H1 (cell line): ENCODE measurements at regions not wholly inside any gene's neighbourhood (a gene's known extent, or its start where the extent isn't known, plus 50 kb on each side); places are given as distances from the start of the nearest gene placed in this dataset.

Experiments
- CTCF ChIA-PET: fragments of 300-600 bp; sonication (Branson Sonifier 250); formaldehyde crosslinking; loops from one replicate; lab custom pipeline; 2021; ENCODE audit not compliant: partially characterized antibody; lab: Charles Lee
- POLR2A ChIA-PET: fragments of 300-600 bp; sonication (Branson Sonifier 250); formaldehyde crosslinking; loops from one replicate; lab custom pipeline; 2021; ENCODE audit warnings: inconsistent platforms; ENCODE audit not compliant: partially characterized antibody; lab: Charles Lee
- DNase-seq, 2 experiments: peaks; one replicate each; pipeline versions ENCODE4 v3.0.0 to v3.0.0-alpha.2; 2010 to 2022; ENCODE audit warnings: low spot score in 2 of 2, low read depth in 1 of 2, mixed read lengths in 1 of 2
- FAIRE-seq: peaks from 2 replicates; lab custom pipeline; 2011; peaks lifted over from hg19 to GRCh38; lab: Jason Lieb, UNC
- H2AFZ ChIP-seq: 2 replicates; pipeline ENCODE4 v1.8.1; 2012; ENCODE audit warnings: low read length, inconsistent platforms
- H2AK5ac ChIP-seq: 2 replicates; pipeline ENCODE4 v1.6.1; 2013; ENCODE audit warnings: low read depth, low read length
- H2BK120ac ChIP-seq: replicated peaks from 2 replicates; pipeline ENCODE3; 2013; ENCODE audit warnings: low read depth, low read length, inconsistent platforms
- H2BK12ac ChIP-seq: 2 replicates; pipeline ENCODE4 v1.6.1; 2013; ENCODE audit warnings: low read depth, low read length
- H2BK15ac ChIP-seq: 2 replicates; pipeline ENCODE4 v1.6.1; 2013; ENCODE audit warnings: low read length
- H2BK20ac ChIP-seq: 2 replicates; pipeline ENCODE4 v1.6.1; 2013; ENCODE audit warnings: low read length
- H2BK5ac ChIP-seq: 2 replicates; pipeline ENCODE4 v1.6.1; 2013; ENCODE audit warnings: low read depth, low read length
- H3K14ac ChIP-seq: 2 replicates; pipeline ENCODE4 v1.6.1; 2013; ENCODE audit warnings: inconsistent platforms; ENCODE audit not compliant: insufficient read length
- H3K18ac ChIP-seq: 2 replicates; pipeline ENCODE4 v1.6.1; 2013; ENCODE audit warnings: low read length; ENCODE audit errors: extremely low read depth
- H3K23ac ChIP-seq: 2 replicates; pipeline ENCODE4 v1.6.1; 2013; ENCODE audit warnings: inconsistent platforms; ENCODE audit not compliant: insufficient read length
- H3K23me2 ChIP-seq: 2 replicates; pipeline ENCODE4 v1.6.1; 2013; ENCODE audit warnings: low read depth, low read length
- H3K27ac ChIP-seq: 2 replicates; pipeline ENCODE4 v1.6.1; 2011; ENCODE audit warnings: low read depth, low read length, inconsistent platforms
- H3K27me3 ChIP-seq, 4 experiments: replicated peaks in 1 of 4; 1 replicate in 1 of 4; 2 replicates in 3 of 4; pipeline versions ENCODE4 v1.6.1 to v1.8.1; 2011 to 2013; ENCODE audit warnings: low read length in 3 of 4, mild to moderate bottlenecking in 3 of 4, inconsistent platforms in 2 of 4, mixed read lengths in 2 of 4, moderate library complexity in 1 of 4; ENCODE audit not compliant: control insufficient read depth in 3 of 4, insufficient read depth in 3 of 4; ENCODE audit errors: extremely low read depth in 1 of 4
- H3K36me3 ChIP-seq, 4 experiments: 2 replicates each; pipeline versions ENCODE4 v1.6.1 to v1.8.1; 2011 to 2013; ENCODE audit warnings: mild to moderate bottlenecking in 4 of 4, low read length in 3 of 4, moderate library complexity in 2 of 4, control low read depth in 1 of 4, inconsistent platforms in 1 of 4; ENCODE audit not compliant: insufficient read depth in 4 of 4, control insufficient read depth in 2 of 4
- H3K4ac ChIP-seq: replicated peaks from 2 replicates; pipeline ENCODE3; 2013; ENCODE audit warnings: low read length, low read depth, mixed read lengths, inconsistent platforms; ENCODE audit not compliant: insufficient read length
- H3K4me1 ChIP-seq, 4 experiments: replicated peaks in 1 of 4; 1 replicate in 1 of 4; 2 replicates in 3 of 4; pipeline versions ENCODE4 v1.6.1 to v1.8.1; 2011 to 2013; ENCODE audit warnings: low read length in 3 of 4, inconsistent platforms in 2 of 4, mixed read lengths in 1 of 4; ENCODE audit not compliant: insufficient read depth in 4 of 4, control insufficient read depth in 3 of 4
- H3K4me2 ChIP-seq, 2 experiments: 2 replicates each; pipeline versions ENCODE4 v1.6.1 to v1.8.1; 2011 to 2013; ENCODE audit warnings: low read depth in 2 of 2, low read length in 2 of 2, control low read depth in 1 of 2, inconsistent platforms in 1 of 2, mild to moderate bottlenecking in 1 of 2; ENCODE audit not compliant: insufficient read depth in 1 of 2
- H3K4me3 ChIP-seq, 4 experiments: fragments of 200-600, 300-600 bp in 1 of 4; sonication (generic), shearing (Covaris generic), sonication (Bioruptor Twin) in 1 of 4; 2 replicates each; pipeline versions ENCODE4 v1.5.1 to v1.8.1; 2011 to 2016; ENCODE audit warnings: low read length in 4 of 4, low read depth in 3 of 4, control low read depth in 2 of 4, inconsistent platforms in 2 of 4, mild to moderate bottlenecking in 2 of 4, mixed read lengths in 1 of 4, moderate library complexity in 1 of 4; ENCODE audit not compliant: insufficient read depth in 2 of 4; ENCODE audit errors: extremely low read depth in 1 of 4
- H3K56ac ChIP-seq: replicated peaks from 2 replicates; pipeline ENCODE3; 2013; ENCODE audit warnings: low read depth, mild to moderate bottlenecking, mixed read lengths, low read length, inconsistent platforms; ENCODE audit not compliant: insufficient read length
- H3K79me1 ChIP-seq: 2 replicates; pipeline ENCODE4 v1.6.1; 2013; ENCODE audit warnings: low read depth, low read length, control low read depth
- H3K79me2 ChIP-seq, 2 experiments: 2 replicates each; pipeline versions ENCODE4 v1.6.1 to v1.8.1; 2012 to 2013; ENCODE audit warnings: low read length in 2 of 2, mild to moderate bottlenecking in 2 of 2, inconsistent platforms in 1 of 2; ENCODE audit not compliant: insufficient read depth in 2 of 2, control insufficient read depth in 1 of 2
- H3K9ac ChIP-seq, 4 experiments: replicated peaks in 1 of 4; 1 replicate in 1 of 4; 2 replicates in 3 of 4; pipeline versions ENCODE4 v1.6.1 to v1.8.1; 2011 to 2013; ENCODE audit warnings: low read depth in 3 of 4, low read length in 3 of 4, control low read depth in 2 of 4, mild to moderate bottlenecking in 2 of 4, moderate library complexity in 2 of 4, inconsistent platforms in 1 of 4; ENCODE audit errors: extremely low read depth in 1 of 4
- H3K9me3 ChIP-seq, 2 experiments: 2 replicates each; pipeline versions ENCODE4 v1.6.1 to v1.8.1; 2012 to 2013; ENCODE audit warnings: mild to moderate bottlenecking in 2 of 2, moderate library complexity in 2 of 2, control low read depth in 1 of 2, inconsistent platforms in 1 of 2, low read depth in 1 of 2, low read length in 1 of 2, mixed read lengths in 1 of 2; ENCODE audit not compliant: insufficient read depth in 2 of 2
- H4K20me1 ChIP-seq, 2 experiments: replicated peaks in 1 of 2; 2 replicates each; pipeline versions ENCODE3 to v1.8.1; 2011 to 2013; ENCODE audit warnings: inconsistent platforms in 2 of 2, low read length in 2 of 2, mild to moderate bottlenecking in 1 of 2; ENCODE audit not compliant: insufficient read depth in 2 of 2, control insufficient read depth in 1 of 2
- H4K5ac ChIP-seq: 2 replicates; pipeline ENCODE4 v1.6.1; 2013; ENCODE audit warnings: low read length, low read depth, mixed read lengths, inconsistent platforms; ENCODE audit not compliant: insufficient read length
- H4K8ac ChIP-seq: 2 replicates; pipeline ENCODE4 v1.8.0; 2013; ENCODE audit warnings: mild to moderate bottlenecking, moderate library complexity, low read length, inconsistent platforms; ENCODE audit not compliant: insufficient read depth; ENCODE audit errors: extremely low read depth
- H4K91ac ChIP-seq: replicated peaks from 2 replicates; pipeline ENCODE3; 2013; ENCODE audit warnings: low read length, mixed read lengths, inconsistent platforms; ENCODE audit not compliant: insufficient read length
- CBX5 ChIP-seq: fragments of 300-800, 300-1000 bp; sonication (generic); IDR thresholded peaks from 2 replicates; pipeline ENCODE4 v1.7.1; 2016; ENCODE audit warnings: antibody characterized with exemption, low read length, low read depth
- CREB1 ChIP-seq: IDR thresholded peaks from 2 replicates; pipeline ENCODE4 v1.6.1; 2012; ENCODE audit warnings: inconsistent platforms
- JUND ChIP-seq: IDR thresholded peaks from 2 replicates; pipeline ENCODE4 v1.6.1; 2011; ENCODE audit warnings: mild to moderate bottlenecking, improper control_type of control experiment, low read length
- KDM5A ChIP-seq: fragments of 200-600 bp; IDR thresholded peaks from 2 replicates; pipeline ENCODE4 v1.7.1; 2012; ENCODE audit warnings: mild to moderate bottlenecking, low read length, inconsistent platforms, mixed read lengths
- MAFK ChIP-seq: IDR thresholded peaks from 2 replicates; pipeline ENCODE4 v1.6.1; 2012; ENCODE audit warnings: low read depth, mild to moderate bottlenecking, improper control_type of control experiment, low read length
- POLR2AphosphoS5 ChIP-seq: IDR thresholded peaks from 2 replicates; pipeline ENCODE4 v1.6.1; 2011; ENCODE audit warnings: low read depth, low read length
- RFX5 ChIP-seq: IDR thresholded peaks from 2 replicates; pipeline ENCODE4 v1.6.1; 2011; ENCODE audit warnings: low read depth, low read length, improper control_type of control experiment, borderline replicate concordance
- SP4 ChIP-seq: IDR thresholded peaks from 2 replicates; pipeline ENCODE4 v1.6.1; 2012; ENCODE audit warnings: low read length, inconsistent platforms
- ZNF274 ChIP-seq: IDR thresholded peaks from 2 replicates; pipeline ENCODE4 v1.7.0; 2012; ENCODE audit warnings: low read length, borderline replicate concordance; ENCODE audit errors: extremely low read depth
- whole genome bisulfite sequencing, 2 experiments: shearing (Covaris generic) in 1 of 2; methylation state at CpG; one replicate each; pipeline versions ENCODE4 v1.1.6 to v1.1.7; 2013 to 2015; ENCODE audit warnings: low lambda C conversion rate in 2 of 2, mixed read lengths in 2 of 2, inconsistent platforms in 1 of 2, low coverage in 1 of 2, missing lambda C conversion rate in 1 of 2; ENCODE audit not compliant: insufficient replicate concordance in 2 of 2, insufficient coverage in 1 of 2, insufficient read length in 1 of 2; ENCODE audit errors: extremely low coverage in 1 of 2, missing lambda C conversion rate in 1 of 2; 5-methylcytosine and 5-hydroxymethylcytosine counted together

GRCh38 chr1:72526926-72527325 lies 244.6 kb upstream of the NEGR1 start:
- no peaks in the 10 kb centered on the region for H3K27me3 ChIP-seq
- CTCF ChIA-PET = no interaction called here
- no peak for FAIRE-seq

More at GRCh38 chr1:72526926-72527325, 244.6 kb upstream of the NEGR1 start:
- no peaks in the 10 kb centered on the region for H3K36me3 ChIP-seq
- no peaks in the 10 kb centered on the region for H4K20me1 ChIP-seq
- H3K9ac ChIP-seq = no peak overlapping the region
- no peak overlapping the region for H3K4me3 ChIP-seq
- H3K27ac ChIP-seq = no peak overlapping the region
- no peak overlapping the region for H4K5ac ChIP-seq
- no peak overlapping the region for H3K14ac ChIP-seq
- H2BK12ac ChIP-seq = no peak overlapping the region
- no peak overlapping the region for H4K8ac ChIP-seq
- H2AFZ ChIP-seq = no peak overlapping the region
- no peak overlapping the region for H2BK20ac ChIP-seq
- WGBS, 2 experiments = 93% methylated on average over 4 of the region's 4 CpGs; no CpG with 5 or more reads in 1 of the 2 experiments
- no peaks in the 10 kb centered on the region for H3K23me2 ChIP-seq
- DNase-seq = no peak
- no peak overlapping the region for H3K56ac ChIP-seq
- H2BK120ac ChIP-seq = no peak overlapping the region
- no peaks in the 10 kb centered on the region for H3K9me3 ChIP-seq
- no peak overlapping the region for H3K4me2 ChIP-seq
- no peaks in the 10 kb centered on the region for H3K4me1 ChIP-seq
- H3K23ac ChIP-seq = no peak overlapping the region
- H3K79me2 ChIP-seq = no peaks in the 10 kb centered on the region
- H3K18ac ChIP-seq = no peak overlapping the region
- H2AK5ac ChIP-seq = no peak overlapping the region
- H3K79me1 ChIP-seq = no peaks in the 10 kb centered on the region
- no peak overlapping the region for H2BK15ac ChIP-seq
- TF ChIP-seq SP4 (no peak), ZNF274 (no peak), KDM5A (no peak), JUND (no peak), CREB1 (no peak), CBX5 (no peak), RFX5 (no peak), MAFK (no peak), POLR2AphosphoS5 (no peak)
- no peak overlapping the region for H2BK5ac ChIP-seq
- POLR2A ChIA-PET = no interaction called here
- no peak overlapping the region for H3K4ac ChIP-seq
- no peak overlapping the region for H4K91ac ChIP-seq
